HCT116 (cell line): ENCODE measurements at regions not wholly inside any gene's neighbourhood (a gene's known extent, or its start where the extent isn't known, plus 50 kb on each side); places are given as distances from the start of the nearest gene placed in this dataset.

Source experiments
- ATAC-seq: fragments of 200-7000 bp; cut with Tn5 transposase; 2 replicates; pipeline ENCODE4 v1.9.1; 2020; ENCODE audit warnings: mild to moderate bottlenecking, moderate library complexity
- BruUV-seq: library from RNA; stranded (reverse); fragments of 400-500 nt; replicated peaks from 2 replicates; lab custom pipeline; 2021; lab: Mats Ljungman, UMichigan
- CTCF ChIA-PET: fragments of 300-600 bp; sonication (Branson Sonifier 250); formaldehyde crosslinking; loops from one replicate; lab custom pipeline; 2021; ENCODE audit warnings: antibody characterized with exemption; lab: Charles Lee
- POLR2A ChIA-PET: fragments of 300-600, 350-600 bp; sonication (Branson Sonifier 250); formaldehyde crosslinking; loops from one replicate; lab custom pipeline; 2021; ENCODE audit warnings: antibody characterized with exemption; lab: Charles Lee
- RAD21 ChIA-PET, 2 experiments: fragments of 300-600 bp; sonication (Branson Sonifier 250); formaldehyde crosslinking; loops; one replicate each; lab custom pipeline; 2023; ENCODE audit warnings: low total read pairs in 2 of 2; ENCODE audit not compliant: uncharacterized antibody in 2 of 2, unreplicated experiment in 2 of 2, low non-redundant PET in 1 of 2; lab: Charles Lee
- DNase-seq: peaks from one replicate; pipeline ENCODE4 v3.0.0-alpha.2; 2010; ENCODE audit warnings: low read depth, low spot score
- H2AFZ ChIP-seq: fragments of 200-600 bp; shearing (Covaris generic), sonication (generic); 2 replicates; pipeline ENCODE4 v1.6.1; 2017; ENCODE audit warnings: low read depth, mixed run types, mixed read lengths, antibody characterized with exemption, low read length; ENCODE audit not compliant: poor library complexity, severe bottlenecking
- H3K27ac ChIP-seq: 2 replicates; pipeline ENCODE4 v1.5.1; 2012; ENCODE audit warnings: low read depth, low read length
- H3K27me3 ChIP-seq: fragments of 200-600 bp; sonication (generic); 2 replicates; pipeline ENCODE4 v1.6.1; 2016; ENCODE audit warnings: mixed run types, low read length, mixed read lengths; ENCODE audit not compliant: insufficient read depth
- H3K36me3 ChIP-seq, 2 experiments: fragments of 200-500 bp in 1 of 2; fragments of 200-600 bp in 1 of 2; sonication (Bioruptor generic) in 1 of 2; sonication (generic) in 1 of 2; 2 replicates each; pipeline versions ENCODE4 v1.5.1 to v1.6.1; 2014 to 2016; ENCODE audit warnings: low read length in 2 of 2, inconsistent platforms in 1 of 2, mixed read lengths in 1 of 2, mixed run types in 1 of 2; ENCODE audit not compliant: insufficient read depth in 2 of 2, control insufficient read depth in 1 of 2
- H3K4me1 ChIP-seq, 2 experiments: fragments of 200-600 bp in 1 of 2; sonication (generic) in 1 of 2; 2 replicates each; pipeline versions ENCODE4 v1.5.1 to v1.6.1; 2012 to 2017; ENCODE audit warnings: low read length in 2 of 2, inconsistent platforms in 1 of 2, mild to moderate bottlenecking in 1 of 2, mixed read lengths in 1 of 2, mixed run types in 1 of 2, moderate library complexity in 1 of 2; ENCODE audit not compliant: insufficient read depth in 2 of 2, control insufficient read depth in 1 of 2
- H3K4me2 ChIP-seq: fragments of 200-600 bp; sonication (generic); 2 replicates; pipeline ENCODE4 v1.6.1; 2017; ENCODE audit warnings: mixed run types, low read length, mixed read lengths
- H3K4me3 ChIP-seq, 2 experiments: fragments of 200-600 bp in 1 of 2; sonication (generic) in 1 of 2; replicated peaks in 1 of 2; 2 replicates each; pipeline ENCODE4 v1.5.1; 2011 to 2016; ENCODE audit warnings: low read length in 2 of 2, control low read depth in 1 of 2, low read depth in 1 of 2, mild to moderate bottlenecking in 1 of 2, mixed read lengths in 1 of 2, mixed run types in 1 of 2
- H3K79me2 ChIP-seq: fragments of 200-600 bp; sonication (generic); 2 replicates; pipeline ENCODE4 v1.6.1; 2017; ENCODE audit warnings: mild to moderate bottlenecking, mixed run types, low read length, moderate library complexity, mixed read lengths; ENCODE audit not compliant: insufficient read depth
- H3K9ac ChIP-seq: fragments of 200-600 bp; sonication (generic); 2 replicates; pipeline ENCODE4 v1.6.1; 2016; ENCODE audit warnings: low read length, mixed read lengths
- H3K9me2 ChIP-seq: fragments of 200-600 bp; sonication (generic), shearing (Covaris generic); 2 replicates; pipeline ENCODE4 v1.6.1; 2017; ENCODE audit warnings: mixed run types, mild to moderate bottlenecking, moderate library complexity; ENCODE audit not compliant: insufficient read depth
- H3K9me3 ChIP-seq, 2 experiments: fragments of 200-500 bp in 1 of 2; fragments of 200-600 bp in 1 of 2; sonication (Bioruptor generic) in 1 of 2; sonication (generic) in 1 of 2; 2 replicates each; pipeline ENCODE4 v1.6.1; 2014 to 2017; ENCODE audit warnings: low read length in 2 of 2, mixed read lengths in 2 of 2, inconsistent platforms in 1 of 2, low read depth in 1 of 2, mild to moderate bottlenecking in 1 of 2, mixed run types in 1 of 2, moderate library complexity in 1 of 2; ENCODE audit not compliant: control insufficient read depth in 1 of 2, insufficient read depth in 1 of 2
- H4K20me1 ChIP-seq: fragments of 200-600 bp; sonication (generic), shearing (Covaris generic); 2 replicates; pipeline ENCODE4 v1.6.1; 2017; ENCODE audit warnings: mixed run types, mild to moderate bottlenecking, moderate library complexity; ENCODE audit not compliant: insufficient read depth
- CBX3 ChIP-seq: IDR thresholded peaks from 2 replicates; pipeline ENCODE4 v1.6.1; 2012; ENCODE audit warnings: low read depth
- CEBPB ChIP-seq: IDR thresholded peaks from 2 replicates; pipeline ENCODE4 v1.6.1; 2012; ENCODE audit warnings: low read depth
- EGR1 ChIP-seq: IDR thresholded peaks from 2 replicates; pipeline ENCODE4 v1.6.1; 2012; ENCODE audit warnings: low read depth
- ELF1 ChIP-seq: IDR thresholded peaks from 2 replicates; pipeline ENCODE4 v1.6.1; 2012; ENCODE audit warnings: low read depth, borderline replicate concordance
- EZH2 ChIP-seq: fragments of 200-600 bp; sonication (generic); IDR thresholded peaks from 2 replicates; pipeline ENCODE4 v1.6.1; 2017; ENCODE audit warnings: antibody characterized with exemption, mixed run types
- EZH2phosphoT487 ChIP-seq: fragments of 200-600 bp; IDR thresholded peaks from 2 replicates; pipeline ENCODE4 v1.6.1; 2018; ENCODE audit warnings: antibody characterized with exemption, borderline replicate concordance
- FOSL1 ChIP-seq: IDR thresholded peaks from 2 replicates; pipeline ENCODE4 v1.6.1; 2012; ENCODE audit warnings: low read depth
- POLR2A ChIP-seq: IDR thresholded peaks from 2 replicates; pipeline ENCODE4 v1.7.0; 2011; ENCODE audit warnings: borderline replicate concordance; ENCODE audit not compliant: insufficient read depth, insufficient read length; ENCODE audit errors: extremely low read depth
- POLR2AphosphoS5 ChIP-seq: IDR thresholded peaks from 2 replicates; pipeline ENCODE4 v1.6.1; 2011; ENCODE audit warnings: mild to moderate bottlenecking, low read depth, low read length, moderate library complexity
- REST ChIP-seq: IDR thresholded peaks from 2 replicates; pipeline ENCODE4 v1.6.1; 2012; ENCODE audit warnings: low read depth
- TCF7L2 ChIP-seq: IDR thresholded peaks from 2 replicates; pipeline ENCODE4 v1.7.0; 2011; ENCODE audit warnings: borderline replicate concordance, inconsistent platforms; ENCODE audit not compliant: insufficient read depth, insufficient read length; ENCODE audit errors: extremely low read depth
- YY1 ChIP-seq: IDR thresholded peaks from 2 replicates; pipeline ENCODE4 v1.6.1; 2011; ENCODE audit warnings: low read length, low read depth, moderate library complexity, mild to moderate bottlenecking; ENCODE audit not compliant: insufficient replicate concordance; ENCODE audit errors: extremely low read depth
- ZFX ChIP-seq: fragments of 450-650 bp; IDR thresholded peaks from 2 replicates; pipeline ENCODE4 v1.6.1; 2017
- ZNF274 ChIP-seq: fragments of 200-500 bp; sonication (Bioruptor generic); IDR thresholded peaks from 2 replicates; pipeline ENCODE4 v1.6.1; 2014; ENCODE audit warnings: mild to moderate bottlenecking, low read depth, low read length, inconsistent platforms
- intact Hi-C: fragments of 100-400 bp; cut with micrococcal nuclease; formaldehyde crosslinking; loops from 2 replicates; pipeline ENCODE4 v1.10.0; 2022
- TF ChIP-seq, protein P1 (sequence below): IDR thresholded peaks from 2 replicates; pipeline ENCODE4 v1.6.1; 2012
- TF ChIP-seq, protein P2 (sequence below): IDR thresholded peaks from 2 replicates; pipeline ENCODE4 v1.6.1; 2012

GRCh38 chr6:109239651-109240321, 142.5 kb downstream of the CD164 start:
- Histone ChIP-seq H3K27ac (no peak overlapping the region), H3K9me3 (no peaks in the 10 kb centered on the region), H2AFZ (no peak overlapping the region), H3K4me3 (no peak overlapping the region), H3K27me3 (no peaks in the 10 kb centered on the region), H3K36me3 (no peaks in the 10 kb centered on the region), H3K79me2 (no peaks in the 10 kb centered on the region), H3K9me2 (no peaks in the 10 kb centered on the region), H3K4me2 (no peak overlapping the region), H4K20me1 (no peaks in the 10 kb centered on the region), H3K4me1 (peaks cover 0 to 7% of the 10 kb centered on the region in 2 experiments; a peak in 2 of 4 replicates), H3K9ac (no peak overlapping the region)
- POLR2A ChIA-PET: no interaction called here
- CTCF ChIA-PET: no interaction called here
- ATAC-seq (no peak), DNase-seq (no peak)
- no TSS peak for BruUV-seq
- RAD21 ChIA-PET: no interaction called here
- intact Hi-C loops: no loop called here
- TF ChIP-seq ZFX (no peak), POLR2AphosphoS5 (no peak), FOSL1 (no peak), CBX3 (no peak), EZH2phosphoT487 (no peak), POLR2A (no peak), TCF7L2 (no peak), EGR1 (no peak), YY1 (no peak), ELF1 (no peak), EZH2 (no peak), ZNF274 (no peak), REST (no peak), CEBPB (no peak)
- TF ChIP-seq, protein P1, sequence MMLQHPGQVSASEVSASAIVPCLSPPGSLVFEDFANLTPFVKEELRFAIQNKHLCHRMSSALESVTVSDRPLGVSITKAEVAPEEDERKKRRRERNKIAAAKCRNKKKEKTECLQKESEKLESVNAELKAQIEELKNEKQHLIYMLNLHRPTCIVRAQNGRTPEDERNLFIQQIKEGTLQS: no peak
- TF ChIP-seq, protein P2, sequence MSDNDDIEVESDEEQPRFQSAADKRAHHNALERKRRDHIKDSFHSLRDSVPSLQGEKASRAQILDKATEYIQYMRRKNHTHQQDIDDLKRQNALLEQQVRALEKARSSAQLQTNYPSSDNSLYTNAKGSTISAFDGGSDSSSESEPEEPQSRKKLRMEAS: no peak
